CD4-positive, alpha-beta memory T cell (primary cell): ENCODE measurements at regions not wholly inside any gene's neighbourhood (a gene's known extent, or its start where the extent isn't known, plus 50 kb on each side); places are given as distances from the start of the nearest gene placed in this dataset.

ENCODE experiments used
- CTCF ChIA-PET: fragments of 350-600 bp; sonication (Branson Sonifier 250); formaldehyde crosslinking; loops from one replicate; lab custom pipeline; 2021; ENCODE audit warnings: inconsistent platforms; ENCODE audit not compliant: partially characterized antibody; lab: Charles Lee
- POLR2A ChIA-PET: fragments of 350-600 bp; sonication (Branson Sonifier 250); formaldehyde crosslinking; loops from one replicate; lab custom pipeline; 2021; ENCODE audit not compliant: partially characterized antibody; lab: Charles Lee
- DNase-seq, 5 donors: peaks; one replicate each; pipeline versions ENCODE4 v3.0.0 to v3.0.0-alpha.2; 2020 to 2022; ENCODE audit warnings: mixed read lengths in 1 of 5
- H3K27ac ChIP-seq: one replicate; pipeline ENCODE4 v1.7.0; 2013; ENCODE audit warnings: low read depth, low read length
- H3K27me3 ChIP-seq: 2 replicates; pipeline ENCODE4 v1.7.0; 2013; ENCODE audit warnings: mild to moderate bottlenecking, low read length, moderate library complexity; ENCODE audit not compliant: insufficient read depth
- H3K36me3 ChIP-seq: 2 replicates; pipeline ENCODE4 v1.7.0; 2013; ENCODE audit warnings: mild to moderate bottlenecking, low read length, moderate library complexity; ENCODE audit not compliant: insufficient read depth
- H3K4me1 ChIP-seq: 2 replicates; pipeline ENCODE4 v1.7.0; 2013; ENCODE audit warnings: mild to moderate bottlenecking, low read length, moderate library complexity; ENCODE audit not compliant: insufficient read depth
- H3K4me3 ChIP-seq, 2 donors: one replicate each; pipeline ENCODE4 v1.7.0; 2013; ENCODE audit warnings: low read length in 2 of 2, mild to moderate bottlenecking in 1 of 2
- H3K9me3 ChIP-seq, 2 donors: one replicate each; pipeline ENCODE4 v1.7.0; 2013; ENCODE audit warnings: low read length in 2 of 2, control low read depth in 1 of 2; ENCODE audit not compliant: control insufficient read depth in 1 of 2
- H3K27ac Mint-ChIP-seq, 7 donors: one replicate each; pipeline ENCODE4 v1.8.0; 2020 to 2021; ENCODE audit warnings: mixed read lengths in 7 of 7, mild to moderate bottlenecking in 6 of 7, inconsistent platforms in 3 of 7, moderate library complexity in 3 of 7
- H3K27me3 Mint-ChIP-seq, 2 donors: one replicate each; pipeline ENCODE4 v1.8.0; 2020 to 2021; ENCODE audit warnings: mixed read lengths in 2 of 2
- H3K36me3 Mint-ChIP-seq, 2 donors: one replicate each; pipeline ENCODE4 v1.8.0; 2020 to 2021; ENCODE audit warnings: mixed read lengths in 2 of 2, inconsistent platforms in 1 of 2, mild to moderate bottlenecking in 1 of 2
- H3K4me1 Mint-ChIP-seq, 4 donors: one replicate each; pipeline ENCODE4 v1.8.0; 2020 to 2021; ENCODE audit warnings: mixed read lengths in 4 of 4, mild to moderate bottlenecking in 1 of 4
- H3K4me3 Mint-ChIP-seq, 8 donors: one replicate each; pipeline ENCODE4 v1.8.0; 2020 to 2021; ENCODE audit warnings: mixed read lengths in 8 of 8, mild to moderate bottlenecking in 7 of 8, moderate library complexity in 6 of 8, inconsistent platforms in 3 of 8
- H3K9me3 Mint-ChIP-seq, 8 donors: one replicate each; pipeline ENCODE4 v1.8.0; 2020 to 2021; ENCODE audit warnings: mixed read lengths in 8 of 8, mild to moderate bottlenecking in 5 of 8, inconsistent platforms in 3 of 8, moderate library complexity in 1 of 8
- intact Hi-C: fragments of 100-400 bp; cut with micrococcal nuclease; formaldehyde crosslinking; loops from one replicate; pipeline ENCODE4 v1.15.1; 2023

DNA sequence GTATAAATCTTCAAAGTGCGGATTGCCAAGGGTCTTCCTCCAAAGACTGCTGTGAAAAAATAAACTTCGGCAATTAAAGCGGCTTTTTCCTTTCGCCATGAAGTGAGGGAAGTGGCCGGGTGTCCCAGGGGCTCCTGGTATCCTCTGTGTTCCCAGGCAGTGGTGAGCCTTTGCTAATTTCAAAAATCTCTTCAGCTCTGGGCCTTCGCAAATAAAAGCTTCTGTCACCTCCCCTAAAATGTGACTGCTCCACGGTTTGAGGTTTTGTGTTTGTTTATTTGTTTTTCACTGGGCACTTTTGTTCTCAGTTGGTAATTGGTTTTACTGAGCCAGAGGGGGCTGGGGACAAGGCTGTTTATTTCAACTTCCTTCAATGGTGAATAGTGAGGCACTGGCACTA is 270.1 kb upstream of the POU3F3 start:
- POLR2A ChIA-PET = no interaction called here
- no peaks in the 10 kb centered on the region for H3K36me3 Mint-ChIP-seq
- CTCF ChIA-PET = no interaction called here
- H3K4me1 Mint-ChIP-seq = no peaks in the 10 kb centered on the region
- Histone ChIP-seq H3K4me1 (no peaks in the 10 kb centered on the region), H3K9me3 (no peaks in the 10 kb centered on the region), H3K27ac (no peak overlapping the region), H3K27me3 (no peaks in the 10 kb centered on the region), H3K36me3 (no peaks in the 10 kb centered on the region), H3K4me3 (no peak overlapping the region)
- no peak for DNase-seq
- H3K27me3 Mint-ChIP-seq = peaks cover 0 to 3% of the 10 kb centered on the region in 2 donors
- H3K27ac Mint-ChIP-seq = no peak overlapping the region
- peaks cover 0 to 2% (median 0%) of the 10 kb centered on the region in 8 donors for H3K9me3 Mint-ChIP-seq
- intact Hi-C loops = no loop called here
- H3K4me3 Mint-ChIP-seq = no peak overlapping the region

DNA sequence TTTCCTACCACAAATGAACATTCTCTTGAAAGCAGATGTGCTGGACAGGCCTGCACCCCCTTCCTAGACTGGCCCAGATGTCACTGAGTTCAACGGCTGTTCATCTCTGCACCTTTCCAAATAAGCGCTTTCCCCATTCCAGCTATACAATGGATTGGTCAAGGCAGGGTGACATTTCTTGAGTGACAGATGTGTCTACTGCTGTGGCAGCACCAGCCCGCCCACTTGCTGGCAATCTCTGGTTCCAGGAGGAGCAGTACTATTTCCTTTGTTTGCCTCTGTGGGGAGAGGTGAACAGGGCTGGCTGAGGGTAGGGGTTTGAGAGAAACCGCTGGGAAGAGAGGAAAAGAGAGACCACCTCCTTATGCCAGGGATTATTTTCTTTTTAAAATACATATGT is 269.5 kb upstream of the POU3F3 start:
- H3K36me3 ChIP-seq = no peaks in the 10 kb centered on the region
- ChIA-PET CTCF (no interaction called here), POLR2A (no interaction called here)
- no peak overlapping the region for H3K4me3 ChIP-seq
- H3K9me3 ChIP-seq = no peaks in the 10 kb centered on the region
- H3K27me3 ChIP-seq = no peaks in the 10 kb centered on the region
- no peak overlapping the region for H3K27ac Mint-ChIP-seq
- no peaks in the 10 kb centered on the region for H3K4me1 Mint-ChIP-seq
- H3K9me3 Mint-ChIP-seq = peaks cover 0 to 2% (median 0%) of the 10 kb centered on the region in 8 donors
- intact Hi-C loops = no loop called here
- H3K4me1 ChIP-seq = no peaks in the 10 kb centered on the region
- H3K27me3 Mint-ChIP-seq = peaks cover 0 to 3% of the 10 kb centered on the region in 2 donors
- no peaks in the 10 kb centered on the region for H3K36me3 Mint-ChIP-seq
- DNase-seq = no peak
- H3K27ac ChIP-seq = no peak overlapping the region
- H3K4me3 Mint-ChIP-seq = no peak overlapping the region

DNA sequence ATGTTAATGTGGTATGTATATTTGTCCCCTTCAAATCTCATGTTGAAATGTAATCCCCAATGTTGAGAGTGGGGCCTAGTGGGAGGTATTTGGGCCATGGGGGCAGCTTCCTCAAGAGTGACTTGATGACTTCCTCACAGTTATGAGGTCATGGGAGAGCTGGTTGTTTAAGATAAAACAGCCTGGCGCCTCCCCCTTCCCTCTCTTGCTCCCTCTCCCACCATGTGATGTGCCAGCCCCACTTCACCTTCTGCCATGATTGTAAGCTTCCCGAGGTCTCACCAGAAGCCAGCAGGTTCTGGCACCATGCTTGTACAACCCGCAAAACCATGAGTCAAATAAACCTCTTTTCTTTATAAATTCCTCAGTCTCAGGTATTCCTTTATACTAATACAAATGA is 258.3 kb upstream of the POU3F3 start:
- Histone ChIP-seq H3K36me3 (no peaks in the 10 kb centered on the region), H3K4me3 (no peak overlapping the region), H3K27ac (no peak overlapping the region), H3K9me3 (no peaks in the 10 kb centered on the region), H3K4me1 (no peaks in the 10 kb centered on the region), H3K27me3 (no peaks in the 10 kb centered on the region)
- no peaks in the 10 kb centered on the region for H3K36me3 Mint-ChIP-seq
- H3K27me3 Mint-ChIP-seq = no peaks in the 10 kb centered on the region
- no peak overlapping the region for H3K4me3 Mint-ChIP-seq
- peaks cover 0 to 15% (median 8%) of the 10 kb centered on the region in 8 donors for H3K9me3 Mint-ChIP-seq
- H3K27ac Mint-ChIP-seq = no peak overlapping the region
- ChIA-PET CTCF (no interaction called here), POLR2A (no interaction called here)
- intact Hi-C loops = no loop called here
- no peaks in the 10 kb centered on the region for H3K4me1 Mint-ChIP-seq
- DNase-seq = no peak

DNA sequence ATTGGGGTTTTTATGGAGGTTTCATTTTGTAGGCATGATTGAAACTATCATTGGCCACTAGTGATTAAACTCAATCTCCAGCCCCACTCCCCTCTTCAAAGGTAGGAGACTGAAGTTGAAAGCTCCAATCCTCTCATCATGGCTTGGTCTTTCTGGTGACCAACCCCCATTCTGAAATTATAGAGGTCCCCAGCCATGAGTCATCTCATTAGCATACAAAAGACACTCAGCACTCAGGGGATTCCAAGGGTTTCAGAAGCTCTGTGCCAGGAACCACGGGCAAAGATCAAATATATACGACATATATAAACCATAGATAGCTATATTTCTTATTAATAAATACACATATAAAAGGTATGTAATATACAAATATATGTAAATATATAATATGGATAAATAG is 256.0 kb upstream of the POU3F3 start:
- H3K9me3 ChIP-seq = no peaks in the 10 kb centered on the region
- H3K36me3 ChIP-seq = no peaks in the 10 kb centered on the region
- Mint-ChIP-seq H3K4me3 (no peak overlapping the region), H3K36me3 (no peaks in the 10 kb centered on the region), H3K9me3 (peaks cover 0 to 12% (median 2%) of the 10 kb centered on the region in 8 donors), H3K27me3 (no peaks in the 10 kb centered on the region), H3K27ac (no peak overlapping the region), H3K4me1 (no peaks in the 10 kb centered on the region)
- no peak for DNase-seq
- POLR2A ChIA-PET = no interaction called here
- no peaks in the 10 kb centered on the region for H3K27me3 ChIP-seq
- no peaks in the 10 kb centered on the region for H3K4me1 ChIP-seq
- intact Hi-C loops = no loop called here
- H3K27ac ChIP-seq = no peak overlapping the region
- no peak overlapping the region for H3K4me3 ChIP-seq
- CTCF ChIA-PET = no interaction called here

DNA sequence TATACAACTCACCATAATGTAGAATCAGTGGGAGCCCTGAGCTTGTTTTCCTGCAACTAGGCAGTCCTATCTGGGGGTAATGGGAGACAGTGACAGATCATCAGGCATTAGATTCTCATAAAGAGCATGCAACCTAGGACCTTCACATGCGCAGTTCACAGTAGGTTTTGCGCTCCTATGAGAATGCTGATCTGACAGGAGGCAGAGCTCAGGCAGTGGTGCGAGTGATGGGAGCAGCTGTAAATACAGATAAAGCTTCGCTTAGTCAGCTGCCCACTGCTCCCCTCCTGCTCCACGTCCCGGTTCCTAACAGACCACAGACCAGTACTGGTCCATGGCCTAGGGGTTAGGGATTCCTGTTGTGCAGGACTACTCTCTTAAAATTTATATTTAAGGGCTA is 255.3 kb upstream of the POU3F3 start:
- Mint-ChIP-seq H3K27ac (no peak overlapping the region), H3K36me3 (no peaks in the 10 kb centered on the region), H3K27me3 (no peaks in the 10 kb centered on the region), H3K9me3 (peaks cover 0 to 12% (median 2%) of the 10 kb centered on the region in 8 donors), H3K4me1 (no peaks in the 10 kb centered on the region), H3K4me3 (no peak overlapping the region)
- intact Hi-C loops = no loop called here
- H3K27ac ChIP-seq = no peak overlapping the region
- no peak for DNase-seq
- H3K36me3 ChIP-seq = no peaks in the 10 kb centered on the region
- no peaks in the 10 kb centered on the region for H3K4me1 ChIP-seq
- no peak overlapping the region for H3K4me3 ChIP-seq
- ChIA-PET POLR2A (no interaction called here), CTCF (no interaction called here)
- H3K27me3 ChIP-seq = no peaks in the 10 kb centered on the region
- H3K9me3 ChIP-seq = no peaks in the 10 kb centered on the region

DNA sequence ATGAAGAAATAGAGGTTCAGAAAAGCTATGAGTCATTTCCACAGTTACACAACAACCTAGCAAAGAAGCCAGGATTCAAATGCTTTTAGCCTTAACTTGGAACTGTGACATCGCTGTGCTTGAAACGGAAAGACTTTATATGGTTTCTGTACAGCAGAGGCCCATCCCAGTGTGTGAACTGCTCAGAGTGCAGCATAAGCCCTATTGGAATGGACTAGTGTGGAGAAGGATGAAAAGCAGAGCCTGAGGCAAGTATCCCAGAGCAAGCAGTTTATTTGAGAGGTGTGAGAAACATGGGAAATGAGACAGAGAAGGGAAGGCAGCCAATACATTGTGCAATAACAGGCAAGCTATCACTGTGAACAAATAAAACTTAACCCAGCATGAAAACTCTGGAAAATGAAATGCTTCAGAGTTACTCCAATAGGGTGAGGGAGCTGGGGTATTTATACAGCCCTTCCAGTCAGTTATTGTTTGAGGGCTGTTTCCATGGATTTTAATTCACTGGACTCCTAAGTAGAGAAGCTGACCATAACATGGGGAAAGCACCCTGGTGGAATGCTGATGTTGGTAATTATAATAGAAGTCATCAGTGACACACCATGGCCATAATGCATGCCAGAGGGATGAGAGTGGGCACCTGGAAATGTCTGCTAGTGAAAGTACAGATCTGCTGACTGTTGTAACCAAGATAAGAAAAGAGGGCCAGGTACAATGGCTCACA is 254.0 kb upstream of the POU3F3 start:
- Histone ChIP-seq H3K27me3 (no peaks in the 10 kb centered on the region), H3K36me3 (no peaks in the 10 kb centered on the region), H3K4me1 (no peaks in the 10 kb centered on the region), H3K27ac (no peak overlapping the region), H3K4me3 (no peak overlapping the region), H3K9me3 (no peaks in the 10 kb centered on the region)
- ChIA-PET POLR2A (no interaction called here), CTCF (no interaction called here)
- DNase-seq = no peak
- H3K4me3 Mint-ChIP-seq = no peak overlapping the region
- no peaks in the 10 kb centered on the region for H3K4me1 Mint-ChIP-seq
- no peaks in the 10 kb centered on the region for H3K36me3 Mint-ChIP-seq
- intact Hi-C loops = no loop called here
- no peak overlapping the region for H3K27ac Mint-ChIP-seq
- no peaks in the 10 kb centered on the region for H3K27me3 Mint-ChIP-seq
- H3K9me3 Mint-ChIP-seq = peaks cover 0 to 16% (median 3%) of the 10 kb centered on the region in 8 donors

DNA sequence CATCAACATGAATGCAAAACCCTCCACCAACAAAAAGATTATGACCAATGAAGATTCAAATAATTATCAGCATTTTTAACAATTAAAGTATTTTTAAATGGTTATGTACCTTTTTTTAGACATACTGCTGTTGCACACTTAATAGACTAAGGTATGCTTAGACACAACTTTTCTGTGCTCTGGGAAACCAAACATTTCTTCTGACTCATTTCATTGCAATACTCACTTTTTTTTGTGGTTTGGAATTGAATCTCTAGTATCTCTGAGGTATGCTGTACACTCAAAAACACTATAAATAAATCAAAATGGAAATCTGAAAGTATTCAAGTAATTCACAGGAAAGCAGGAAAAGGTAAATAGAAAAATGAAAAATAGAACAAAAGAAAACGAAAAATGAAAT is 247.9 kb upstream of the POU3F3 start:
- ChIA-PET POLR2A (no interaction called here), CTCF (no interaction called here)
- no peaks in the 10 kb centered on the region for H3K4me1 Mint-ChIP-seq
- H3K27ac Mint-ChIP-seq = no peak overlapping the region
- no peak for DNase-seq
- Histone ChIP-seq H3K27me3 (no peaks in the 10 kb centered on the region), H3K4me1 (no peaks in the 10 kb centered on the region), H3K4me3 (no peak overlapping the region), H3K9me3 (no peaks in the 10 kb centered on the region), H3K36me3 (no peaks in the 10 kb centered on the region), H3K27ac (no peak overlapping the region)
- no peaks in the 10 kb centered on the region for H3K27me3 Mint-ChIP-seq
- intact Hi-C loops = no loop called here
- H3K9me3 Mint-ChIP-seq = peaks cover 0 to 19% (median 6%) of the 10 kb centered on the region in 8 donors
- H3K36me3 Mint-ChIP-seq = no peaks in the 10 kb centered on the region
- H3K4me3 Mint-ChIP-seq = no peak overlapping the region
